Adipocyte (in vitro differentiated cells): ENCODE measurements at regions not wholly inside any gene's neighbourhood (a gene's known extent, or its start where the extent isn't known, plus 50 kb on each side); places are given as distances from the start of the nearest gene placed in this dataset.

Source experiments
- DNase-seq: peaks from one replicate; pipeline ENCODE4 v3.0.0-alpha.2; 2015; ENCODE audit warnings: low read depth
- H3K27me3 ChIP-seq: replicated peaks from 2 replicates; pipeline ENCODE4 v1.7.0; 2013; ENCODE audit warnings: mild to moderate bottlenecking, low read length, moderate library complexity; ENCODE audit not compliant: control insufficient read depth, insufficient read depth
- H3K36me3 ChIP-seq: 2 replicates; pipeline ENCODE4 v1.7.0; 2013; ENCODE audit warnings: low read length, mild to moderate bottlenecking, moderate library complexity; ENCODE audit not compliant: control insufficient read depth, insufficient read depth, severe bottlenecking
- H3K4me1 ChIP-seq: 2 replicates; pipeline ENCODE4 v1.7.0; 2013; ENCODE audit warnings: mild to moderate bottlenecking, low read length, moderate library complexity; ENCODE audit not compliant: control insufficient read depth, insufficient read depth
- H3K4me3 ChIP-seq: 2 replicates; pipeline ENCODE4 v1.7.0; 2013; ENCODE audit warnings: mild to moderate bottlenecking, low read length, moderate library complexity
- H3K9ac ChIP-seq: 2 replicates; pipeline ENCODE4 v1.7.0; 2013; ENCODE audit warnings: mild to moderate bottlenecking, low read length, moderate library complexity
- H3K9me3 ChIP-seq: 2 replicates; pipeline ENCODE4 v1.7.0; 2013; ENCODE audit warnings: mild to moderate bottlenecking, low read length, moderate library complexity; ENCODE audit not compliant: control insufficient read depth

GRCh38 chr4:148779771-148780170 lies 337.6 kb upstream of the NR3C2 start:
- Histone ChIP-seq H3K4me3 (no peak overlapping the region), H3K36me3 (no peaks in the 10 kb centered on the region), H3K9ac (no peak overlapping the region), H3K4me1 (no peaks in the 10 kb centered on the region), H3K9me3 (no peaks in the 10 kb centered on the region), H3K27me3 (no peaks in the 10 kb centered on the region)
- no peak for DNase-seq

GRCh38 chr4:148778980-148779675 lies 336.9 kb upstream of the NR3C2 start:
- Histone ChIP-seq H3K36me3 (no peaks in the 10 kb centered on the region), H3K9ac (no peak overlapping the region), H3K4me1 (no peaks in the 10 kb centered on the region), H3K9me3 (no peaks in the 10 kb centered on the region), H3K4me3 (no peak overlapping the region), H3K27me3 (no peaks in the 10 kb centered on the region)
- DNase-seq, result no peak

GRCh38 chr4:148776941-148777340 lies 334.7 kb upstream of the NR3C2 start:
- H3K4me3 ChIP-seq, result peak overlapping the region; percentile 9
- no peaks in the 10 kb centered on the region for H3K27me3 ChIP-seq
- no peak overlapping the region for H3K9ac ChIP-seq
- peak; percentile 80 for DNase-seq
- no peaks in the 10 kb centered on the region for H3K4me1 ChIP-seq
- no peaks in the 10 kb centered on the region for H3K9me3 ChIP-seq
- H3K36me3 ChIP-seq, result no peaks in the 10 kb centered on the region

- Histone ChIP-seq H3K4me1 (no peaks in the 10 kb centered on the region), H3K9ac (no peak overlapping the region), H3K27me3 (no peaks in the 10 kb centered on the region), H3K9me3 (no peaks in the 10 kb centered on the region), H3K36me3 (no peaks in the 10 kb centered on the region), H3K4me3 (no peak overlapping the region)
- no peak for DNase-seq
Observed at GRCh38 chr4:148774134-148774533, 331.9 kb upstream of the NR3C2 start.

- no peaks in the 10 kb centered on the region for H3K4me1 ChIP-seq
- no peaks in the 10 kb centered on the region for H3K9me3 ChIP-seq
- H3K27me3 ChIP-seq, result no peaks in the 10 kb centered on the region
- H3K36me3 ChIP-seq, result no peaks in the 10 kb centered on the region
- no peak overlapping the region for H3K4me3 ChIP-seq
- no peak overlapping the region for H3K9ac ChIP-seq
- DNase-seq, result no peak
Observed at GRCh38 chr4:148773313-148773712, 331.1 kb upstream of the NR3C2 start.

GRCh38 chr4:148770848-148771247 lies 328.6 kb upstream of the NR3C2 start:
- no peak overlapping the region for H3K9ac ChIP-seq
- H3K4me1 ChIP-seq, result no peaks in the 10 kb centered on the region
- no peaks in the 10 kb centered on the region for H3K9me3 ChIP-seq
- H3K36me3 ChIP-seq, result no peaks in the 10 kb centered on the region
- no peak overlapping the region for H3K4me3 ChIP-seq
- DNase-seq, result no peak
- H3K27me3 ChIP-seq, result no peaks in the 10 kb centered on the region

GRCh38 chr4:148770377-148770776 lies 328.2 kb upstream of the NR3C2 start:
- Histone ChIP-seq H3K9ac (no peak overlapping the region), H3K27me3 (no peaks in the 10 kb centered on the region), H3K4me1 (no peaks in the 10 kb centered on the region), H3K9me3 (no peaks in the 10 kb centered on the region), H3K36me3 (no peaks in the 10 kb centered on the region), H3K4me3 (no peak overlapping the region)
- DNase-seq, result no peak

- Histone ChIP-seq H3K9ac (no peak overlapping the region), H3K36me3 (no peaks in the 10 kb centered on the region), H3K9me3 (no peaks in the 10 kb centered on the region), H3K27me3 (no peaks in the 10 kb centered on the region), H3K4me3 (no peak overlapping the region), H3K4me1 (no peaks in the 10 kb centered on the region)
- DNase-seq, result no peak
Observed at GRCh38 chr4:148764720-148765119, 322.5 kb upstream of the NR3C2 start.

GRCh38 chr4:148757171-148757570 lies 315.0 kb upstream of the NR3C2 start:
- Histone ChIP-seq H3K27me3 (no peaks in the 10 kb centered on the region), H3K4me3 (no peak overlapping the region), H3K9me3 (peaks cover 4% of the 10 kb centered on the region), H3K36me3 (no peaks in the 10 kb centered on the region), H3K9ac (no peak overlapping the region), H3K4me1 (no peaks in the 10 kb centered on the region)
- no peak for DNase-seq

GRCh38 chr4:148749403-148749802 lies 307.2 kb upstream of the NR3C2 start:
- H3K36me3 ChIP-seq, result no peaks in the 10 kb centered on the region
- DNase-seq, result no peak

GRCh38 chr4:148747721-148748268 lies 305.6 kb upstream of the NR3C2 start:
- Histone ChIP-seq H3K36me3 (no peaks in the 10 kb centered on the region), H3K9ac (no peak overlapping the region), H3K4me3 (no peak overlapping the region), H3K27me3 (no peaks in the 10 kb centered on the region), H3K4me1 (no peaks in the 10 kb centered on the region), H3K9me3 (peaks cover 4% of the 10 kb centered on the region)
- no peak for DNase-seq

More at GRCh38 chr4:148749403-148749802, 307.2 kb upstream of the NR3C2 start:
- Histone ChIP-seq H3K4me1 (no peaks in the 10 kb centered on the region), H3K9me3 (peaks cover 4% of the 10 kb centered on the region), H3K9ac (no peak overlapping the region), H3K4me3 (no peak overlapping the region), H3K27me3 (no peaks in the 10 kb centered on the region)

- Histone ChIP-seq H3K9ac (no peak overlapping the region), H3K27me3 (no peaks in the 10 kb centered on the region), H3K4me3 (no peak overlapping the region), H3K4me1 (no peaks in the 10 kb centered on the region), H3K36me3 (no peaks in the 10 kb centered on the region), H3K9me3 (no peaks in the 10 kb centered on the region)
- DNase-seq, result no peak
Observed at GRCh38 chr4:148740701-148741100, 298.5 kb upstream of the NR3C2 start.
